HCT116 (cell line): ENCODE measurements at regions not wholly inside any gene's neighbourhood (a gene's known extent, or its start where the extent isn't known, plus 50 kb on each side); places are given as distances from the start of the nearest gene placed in this dataset.

Experiments
- MAX ChIP-seq: IDR thresholded peaks from 2 replicates; pipeline ENCODE4 v1.6.1; 2012
- POLR2A ChIP-seq: IDR thresholded peaks from 2 replicates; pipeline ENCODE4 v1.7.0; 2011; ENCODE audit warnings: borderline replicate concordance; ENCODE audit not compliant: insufficient read depth, insufficient read length; ENCODE audit errors: extremely low read depth
- REST ChIP-seq: IDR thresholded peaks from 2 replicates; pipeline ENCODE4 v1.6.1; 2012; ENCODE audit warnings: low read depth
- TCF7L2 ChIP-seq: IDR thresholded peaks from 2 replicates; pipeline ENCODE4 v1.7.0; 2011; ENCODE audit warnings: borderline replicate concordance, inconsistent platforms; ENCODE audit not compliant: insufficient read depth, insufficient read length; ENCODE audit errors: extremely low read depth
- ZBTB33 ChIP-seq: IDR thresholded peaks from 2 replicates; pipeline ENCODE4 v1.6.1; 2011; ENCODE audit warnings: mild to moderate bottlenecking, low read length, moderate library complexity; ENCODE audit not compliant: insufficient replicate concordance; ENCODE audit errors: extremely low read depth
- TF ChIP-seq, protein P1 (sequence below), 3 experiments: fragments of 200-600 bp in 1 of 3; sonication (generic) in 1 of 3; IDR thresholded peaks in 2 of 3; conservative IDR thresholded peaks in 1 of 3; 2 replicates each; pipeline ENCODE4 v1.5.1; 2012 to 2017; ENCODE audit warnings: low read depth in 2 of 3, low read length in 2 of 3, antibody characterized with exemption in 1 of 3, borderline replicate concordance in 1 of 3, control low read depth in 1 of 3, mild to moderate bottlenecking in 1 of 3, mixed read lengths in 1 of 3, mixed run types in 1 of 3, moderate library complexity in 1 of 3; ENCODE audit not compliant: insufficient read depth in 1 of 3

DNA sequence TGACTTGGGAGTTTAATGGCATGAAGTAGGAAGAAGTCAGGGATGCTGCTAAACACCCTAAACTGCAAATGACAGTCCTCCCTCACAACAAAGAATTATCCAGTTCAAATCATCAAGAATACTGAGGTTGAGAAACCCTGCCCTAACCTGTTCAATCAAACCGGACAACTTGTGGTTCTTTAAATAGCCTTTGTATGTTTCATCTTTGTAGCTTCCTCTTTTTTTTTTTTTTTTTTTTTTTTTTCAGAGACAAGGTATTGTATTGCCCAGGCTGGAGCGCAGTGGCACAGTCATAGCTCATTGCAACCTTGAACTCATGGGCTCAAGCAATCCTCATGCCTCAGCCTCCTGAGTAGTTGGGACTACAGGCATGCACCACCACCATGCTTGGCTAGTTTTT lies 52.5 kb upstream of the TTC29 start:
- no peak for TF ChIP-seq MAX
- TF ChIP-seq POLR2A = no peak
- TF ChIP-seq, protein P1, sequence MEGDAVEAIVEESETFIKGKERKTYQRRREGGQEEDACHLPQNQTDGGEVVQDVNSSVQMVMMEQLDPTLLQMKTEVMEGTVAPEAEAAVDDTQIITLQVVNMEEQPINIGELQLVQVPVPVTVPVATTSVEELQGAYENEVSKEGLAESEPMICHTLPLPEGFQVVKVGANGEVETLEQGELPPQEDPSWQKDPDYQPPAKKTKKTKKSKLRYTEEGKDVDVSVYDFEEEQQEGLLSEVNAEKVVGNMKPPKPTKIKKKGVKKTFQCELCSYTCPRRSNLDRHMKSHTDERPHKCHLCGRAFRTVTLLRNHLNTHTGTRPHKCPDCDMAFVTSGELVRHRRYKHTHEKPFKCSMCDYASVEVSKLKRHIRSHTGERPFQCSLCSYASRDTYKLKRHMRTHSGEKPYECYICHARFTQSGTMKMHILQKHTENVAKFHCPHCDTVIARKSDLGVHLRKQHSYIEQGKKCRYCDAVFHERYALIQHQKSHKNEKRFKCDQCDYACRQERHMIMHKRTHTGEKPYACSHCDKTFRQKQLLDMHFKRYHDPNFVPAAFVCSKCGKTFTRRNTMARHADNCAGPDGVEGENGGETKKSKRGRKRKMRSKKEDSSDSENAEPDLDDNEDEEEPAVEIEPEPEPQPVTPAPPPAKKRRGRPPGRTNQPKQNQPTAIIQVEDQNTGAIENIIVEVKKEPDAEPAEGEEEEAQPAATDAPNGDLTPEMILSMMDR (IDR thresholded peaks at IDR 0.05 in 2 of 3, conservative IDR thresholded peaks at IDR 0.05 in 1 of 3; ENCODE audit: borderline replicate concordance in 1 of 3, insufficient read depth in 1 of 3, low read depth in 2 of 3, low read length in 2 of 3) = no peak
- TF ChIP-seq TCF7L2 = no peak
- TF ChIP-seq REST = no peak
- no peak for TF ChIP-seq ZBTB33
